ENCODE measurements at regions not wholly inside any gene's neighbourhood (a gene's known extent, or its start where the extent isn't known, plus 50 kb on each side); places are given as distances from the start of the nearest gene placed in this dataset.

- intact Hi-C loops (cut with micrococcal nuclease) = no loop called here
- TF ChIP-seq CTCF (IDR thresholded peaks at IDR 0.05) (no peak), EZH2 (IDR thresholded peaks at IDR 0.05; ENCODE audit: borderline replicate concordance, insufficient read depth, low read depth, low read length, poor library complexity, severe bottlenecking) (no peak)
- Histone ChIP-seq H3K27me3 (replicated peaks in 1 of 4; ENCODE audit: control extremely low read depth in 1 of 4, control insufficient read depth in 3 of 4, insufficient read depth in 4 of 4, low read length in 3 of 4) (no peaks in the 10 kb centered on the region), H3K4me2 (replicated peaks; ENCODE audit: low read depth, low read length, poor library complexity, severe bottlenecking) (no peak overlapping the region), H2AFZ (ENCODE audit: insufficient read depth, low read depth, low read length, poor library complexity, severe bottlenecking) (no peak overlapping the region), H3K4me3 (ENCODE audit: control extremely low read depth in 1 of 5, extremely low read depth in 1 of 5, insufficient read depth in 1 of 5, low read depth in 2 of 5, low read length in 4 of 5) (no peak overlapping the region), H3K9ac (ENCODE audit: low read length) (no peak overlapping the region), H4K20me1 (ENCODE audit: control insufficient read depth, insufficient read depth, low read length, poor library complexity, severe bottlenecking) (no peaks in the 10 kb centered on the region), H3K9me3 (ENCODE audit: control extremely low read depth in 1 of 3, control insufficient read depth in 2 of 3, insufficient read depth in 1 of 3, low read length in 2 of 3) (no peaks in the 10 kb centered on the region), H3K79me2 (ENCODE audit: control insufficient read depth, insufficient read depth, low read length) (no peaks in the 10 kb centered on the region), H3K27ac (ENCODE audit: low read length in 2 of 2) (no peak overlapping the region), H3K36me3 (replicated peaks in 1 of 2; ENCODE audit: control extremely low read depth in 1 of 2, control insufficient read depth in 1 of 2, extremely low read depth in 1 of 2, insufficient read depth in 2 of 2, low read length in 1 of 2) (no peaks in the 10 kb centered on the region), H3K4me1 (ENCODE audit: control insufficient read depth in 2 of 2, insufficient read depth in 2 of 2, low read length in 2 of 2) (no peaks in the 10 kb centered on the region)
- Mint-ChIP-seq H3K4me1 (no peaks in the 10 kb centered on the region), H3K27ac (no peak overlapping the region), H3K9me3 (ENCODE audit: insufficient read depth) (no peaks in the 10 kb centered on the region), H3K4me3 (no peak overlapping the region), H3K27me3 (no peaks in the 10 kb centered on the region)
- CTCF ChIA-PET = no interaction called here
- ATAC-seq (ENCODE audit: low read depth) (no peak), DNase-seq (no peak)
- no CpG with 5 or more reads among the region's 1 CpG for WGBS (ENCODE audit: insufficient coverage)
- POLR2A ChIA-PET = no interaction called here
Observed at GRCh38 chr13:59450229-59450628, 713.5 kb downstream of the DIAPH3 start.

GRCh38 chr13:59451236-59451635 is 712.5 kb downstream of the DIAPH3 start:
- Histone ChIP-seq H3K4me3 (ENCODE audit: control extremely low read depth in 1 of 5, extremely low read depth in 1 of 5, insufficient read depth in 1 of 5, low read depth in 2 of 5, low read length in 4 of 5) (no peak overlapping the region), H3K27me3 (replicated peaks in 1 of 4; ENCODE audit: control extremely low read depth in 1 of 4, control insufficient read depth in 3 of 4, insufficient read depth in 4 of 4, low read length in 3 of 4) (no peaks in the 10 kb centered on the region), H3K4me2 (replicated peaks; ENCODE audit: low read depth, low read length, poor library complexity, severe bottlenecking) (no peak overlapping the region), H3K4me1 (ENCODE audit: control insufficient read depth in 2 of 2, insufficient read depth in 2 of 2, low read length in 2 of 2) (no peaks in the 10 kb centered on the region), H3K79me2 (ENCODE audit: control insufficient read depth, insufficient read depth, low read length) (no peaks in the 10 kb centered on the region), H4K20me1 (ENCODE audit: control insufficient read depth, insufficient read depth, low read length, poor library complexity, severe bottlenecking) (no peaks in the 10 kb centered on the region), H3K27ac (ENCODE audit: low read length in 2 of 2) (no peak overlapping the region), H2AFZ (ENCODE audit: insufficient read depth, low read depth, low read length, poor library complexity, severe bottlenecking) (no peak overlapping the region), H3K36me3 (replicated peaks in 1 of 2; ENCODE audit: control extremely low read depth in 1 of 2, control insufficient read depth in 1 of 2, extremely low read depth in 1 of 2, insufficient read depth in 2 of 2, low read length in 1 of 2) (no peaks in the 10 kb centered on the region), H3K9ac (ENCODE audit: low read length) (no peak overlapping the region), H3K9me3 (ENCODE audit: control extremely low read depth in 1 of 3, control insufficient read depth in 2 of 3, insufficient read depth in 1 of 3, low read length in 2 of 3) (no peaks in the 10 kb centered on the region)
- Mint-ChIP-seq H3K9me3 (ENCODE audit: insufficient read depth) (no peaks in the 10 kb centered on the region), H3K27ac (no peak overlapping the region), H3K4me3 (no peak overlapping the region), H3K27me3 (no peaks in the 10 kb centered on the region), H3K4me1 (no peaks in the 10 kb centered on the region)
- DNase-seq = no peak
- no peak for ATAC-seq (ENCODE audit: low read depth)
- intact Hi-C loops (cut with micrococcal nuclease) = no loop called here
- TF ChIP-seq CTCF (IDR thresholded peaks at IDR 0.05) (no peak), EZH2 (IDR thresholded peaks at IDR 0.05; ENCODE audit: borderline replicate concordance, insufficient read depth, low read depth, low read length, poor library complexity, severe bottlenecking) (no peak)
- POLR2A ChIA-PET = no interaction called here
- CTCF ChIA-PET = no interaction called here
